WTC11 (cell line): ENCODE measurements at regions not wholly inside any gene's neighbourhood (a gene's known extent, or its start where the extent isn't known, plus 50 kb on each side); places are given as distances from the start of the nearest gene placed in this dataset.

Source experiments
- ATAC-seq: fragments of 200-7000 bp; cut with Tn5 transposase; 2 replicates; pipeline ENCODE4 v1.10.0; 2021; ENCODE audit warnings: mild to moderate bottlenecking, moderate library complexity
- CTCF ChIA-PET: fragments of 300-600 bp; sonication (Branson Sonifier 250); formaldehyde crosslinking; loops from one replicate; lab custom pipeline; 2021; ENCODE audit warnings: antibody characterized with exemption; lab: Charles Lee
- POLR2A ChIA-PET: fragments of 350-600 bp; sonication (Branson Sonifier 250); formaldehyde crosslinking; loops from one replicate; lab custom pipeline; 2021; ENCODE audit warnings: antibody characterized with exemption; lab: Charles Lee
- DNase-seq: peaks from one replicate; pipeline ENCODE4 v3.0.0; 2021; ENCODE audit warnings: low spot score
- H3K27ac Mint-ChIP-seq: 2 replicates; pipeline ENCODE4 v1.8.0; 2021; ENCODE audit warnings: mixed read lengths
- H3K27me3 Mint-ChIP-seq: 2 replicates; pipeline ENCODE4 v1.8.0; 2021; ENCODE audit warnings: low read depth, mild to moderate bottlenecking, moderate library complexity, mixed read lengths
- H3K36me3 Mint-ChIP-seq: 2 replicates; pipeline ENCODE4 v1.8.0; 2021; ENCODE audit warnings: mixed read lengths
- H3K4me1 Mint-ChIP-seq: 2 replicates; pipeline ENCODE4 v1.8.0; 2022; ENCODE audit warnings: mixed read lengths
- H3K4me3 Mint-ChIP-seq: 2 replicates; pipeline ENCODE4 v1.8.0; 2021; ENCODE audit warnings: mild to moderate bottlenecking, moderate library complexity, mixed read lengths
- H3K9me3 Mint-ChIP-seq: 2 replicates; pipeline ENCODE4 v1.8.0; 2021; ENCODE audit warnings: mixed read lengths
- AR ChIP-seq: fragments of 250-450 bp; sonication (Bioruptor Pico); IDR thresholded peaks from 2 replicates; pipeline ENCODE4 v1.9.0; 2021; ENCODE audit warnings: mild to moderate bottlenecking
- CBFB ChIP-seq: sonication (generic); formaldehyde crosslinking; IDR thresholded peaks from 2 replicates; pipeline ENCODE4 v1.8.1; 2022; ENCODE audit warnings: mild to moderate bottlenecking, low read depth, missing genetic modification reagents
- FOXP4 ChIP-seq: sonication (generic); formaldehyde crosslinking; IDR thresholded peaks from 2 replicates; pipeline ENCODE4 v1.8.0; 2022; ENCODE audit warnings: mild to moderate bottlenecking, missing genetic modification reagents
- IRF2 ChIP-seq: sonication (generic); formaldehyde crosslinking; IDR thresholded peaks from 2 replicates; pipeline ENCODE4 v1.8.0; 2022; ENCODE audit warnings: low read depth, missing genetic modification reagents, borderline replicate concordance
- JAZF1 ChIP-seq: fragments of 250-450 bp; sonication (Bioruptor Pico); IDR thresholded peaks from 2 replicates; pipeline ENCODE4 v1.9.0; 2021; ENCODE audit warnings: moderate library complexity, mild to moderate bottlenecking, inconsistent platforms
- KAT7 ChIP-seq: sonication (generic); formaldehyde crosslinking; IDR thresholded peaks from 2 replicates; pipeline ENCODE4 v1.8.1; 2023; ENCODE audit warnings: missing genetic modification reagents, mild to moderate bottlenecking, borderline replicate concordance
- NFE2L1 ChIP-seq: sonication (generic); formaldehyde crosslinking; IDR thresholded peaks from 2 replicates; pipeline ENCODE4 v1.8.1; 2023; ENCODE audit warnings: missing genetic modification reagents
- PRRX2 ChIP-seq: fragments of 250-450 bp; sonication (Bioruptor Pico); IDR thresholded peaks from 2 replicates; pipeline ENCODE4 v1.8.0; 2021; ENCODE audit warnings: mild to moderate bottlenecking
- STAT6 ChIP-seq: sonication (generic); formaldehyde crosslinking; conservative IDR thresholded peaks from 2 replicates; pipeline ENCODE4 v1.8.1; 2023; ENCODE audit warnings: mild to moderate bottlenecking, low read depth, missing genetic modification reagents, moderate library complexity
- ZBTB43 ChIP-seq: sonication (generic); formaldehyde crosslinking; IDR thresholded peaks from 2 replicates; pipeline ENCODE4 v1.8.1; 2023; ENCODE audit warnings: mild to moderate bottlenecking, missing genetic modification reagents
- TF ChIP-seq, protein P1 (sequence below): sonication (generic); formaldehyde crosslinking; IDR thresholded peaks from 2 replicates; pipeline ENCODE4 v1.8.1; 2023; ENCODE audit warnings: mild to moderate bottlenecking, missing genetic modification reagents, borderline replicate concordance
- TF ChIP-seq, protein P2 (sequence below): fragments of 250-450 bp; sonication (Bioruptor Pico); IDR thresholded peaks from 2 replicates; pipeline ENCODE4 v2.1.2; 2022; ENCODE audit warnings: mild to moderate bottlenecking, moderate library complexity
- TF ChIP-seq, protein P3 (sequence below): sonication (generic); formaldehyde crosslinking; IDR thresholded peaks from 2 replicates; pipeline ENCODE4 v1.8.1; 2023; ENCODE audit warnings: mild to moderate bottlenecking, missing genetic modification reagents, moderate library complexity

DNA sequence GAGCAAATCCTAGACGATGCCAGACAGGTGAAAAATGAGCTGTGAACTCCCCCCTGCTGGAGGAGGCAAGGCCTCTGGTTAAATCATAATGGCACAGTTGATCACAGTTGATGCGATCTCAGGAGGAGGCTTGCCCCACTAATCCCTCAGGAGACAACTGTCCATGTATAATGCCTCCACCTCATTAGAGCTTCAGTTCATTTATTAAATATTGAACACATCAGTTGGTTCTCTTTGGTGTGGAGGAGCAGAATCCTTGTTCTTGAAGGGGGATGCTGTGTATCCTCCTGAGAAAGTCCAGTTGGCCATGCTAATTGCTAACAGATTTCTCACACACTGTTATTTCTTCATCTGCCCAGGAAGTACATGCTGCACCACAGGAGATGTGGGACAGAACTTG lies 290.5 kb downstream of the IGSF11 start (continued):
- TF ChIP-seq STAT6 (no peak), FOXP4 (CRISPR knock-in tag) (no peak)
- TF ChIP-seq, protein P1, sequence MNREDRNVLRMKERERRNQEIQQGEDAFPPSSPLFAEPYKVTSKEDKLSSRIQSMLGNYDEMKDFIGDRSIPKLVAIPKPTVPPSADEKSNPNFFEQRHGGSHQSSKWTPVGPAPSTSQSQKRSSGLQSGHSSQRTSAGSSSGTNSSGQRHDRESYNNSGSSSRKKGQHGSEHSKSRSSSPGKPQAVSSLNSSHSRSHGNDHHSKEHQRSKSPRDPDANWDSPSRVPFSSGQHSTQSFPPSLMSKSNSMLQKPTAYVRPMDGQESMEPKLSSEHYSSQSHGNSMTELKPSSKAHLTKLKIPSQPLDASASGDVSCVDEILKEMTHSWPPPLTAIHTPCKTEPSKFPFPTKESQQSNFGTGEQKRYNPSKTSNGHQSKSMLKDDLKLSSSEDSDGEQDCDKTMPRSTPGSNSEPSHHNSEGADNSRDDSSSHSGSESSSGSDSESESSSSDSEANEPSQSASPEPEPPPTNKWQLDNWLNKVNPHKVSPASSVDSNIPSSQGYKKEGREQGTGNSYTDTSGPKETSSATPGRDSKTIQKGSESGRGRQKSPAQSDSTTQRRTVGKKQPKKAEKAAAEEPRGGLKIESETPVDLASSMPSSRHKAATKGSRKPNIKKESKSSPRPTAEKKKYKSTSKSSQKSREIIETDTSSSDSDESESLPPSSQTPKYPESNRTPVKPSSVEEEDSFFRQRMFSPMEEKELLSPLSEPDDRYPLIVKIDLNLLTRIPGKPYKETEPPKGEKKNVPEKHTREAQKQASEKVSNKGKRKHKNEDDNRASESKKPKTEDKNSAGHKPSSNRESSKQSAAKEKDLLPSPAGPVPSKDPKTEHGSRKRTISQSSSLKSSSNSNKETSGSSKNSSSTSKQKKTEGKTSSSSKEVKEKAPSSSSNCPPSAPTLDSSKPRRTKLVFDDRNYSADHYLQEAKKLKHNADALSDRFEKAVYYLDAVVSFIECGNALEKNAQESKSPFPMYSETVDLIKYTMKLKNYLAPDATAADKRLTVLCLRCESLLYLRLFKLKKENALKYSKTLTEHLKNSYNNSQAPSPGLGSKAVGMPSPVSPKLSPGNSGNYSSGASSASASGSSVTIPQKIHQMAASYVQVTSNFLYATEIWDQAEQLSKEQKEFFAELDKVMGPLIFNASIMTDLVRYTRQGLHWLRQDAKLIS (CRISPR knock-in tag): no peak
- TF ChIP-seq, all 79 proteins: peak for 0

- CTCF ChIA-PET: no interaction called here
- H3K27me3 Mint-ChIP-seq: no peaks in the 10 kb centered on the region
- no peaks in the 10 kb centered on the region for H3K9me3 Mint-ChIP-seq
- no peak for TF ChIP-seq PRRX2 (CRISPR knock-in tag)
- TF ChIP-seq JAZF1 (CRISPR knock-in tag): no peak
- no peak for TF ChIP-seq ZBTB43 (CRISPR knock-in tag)
- TF ChIP-seq, protein P2, sequence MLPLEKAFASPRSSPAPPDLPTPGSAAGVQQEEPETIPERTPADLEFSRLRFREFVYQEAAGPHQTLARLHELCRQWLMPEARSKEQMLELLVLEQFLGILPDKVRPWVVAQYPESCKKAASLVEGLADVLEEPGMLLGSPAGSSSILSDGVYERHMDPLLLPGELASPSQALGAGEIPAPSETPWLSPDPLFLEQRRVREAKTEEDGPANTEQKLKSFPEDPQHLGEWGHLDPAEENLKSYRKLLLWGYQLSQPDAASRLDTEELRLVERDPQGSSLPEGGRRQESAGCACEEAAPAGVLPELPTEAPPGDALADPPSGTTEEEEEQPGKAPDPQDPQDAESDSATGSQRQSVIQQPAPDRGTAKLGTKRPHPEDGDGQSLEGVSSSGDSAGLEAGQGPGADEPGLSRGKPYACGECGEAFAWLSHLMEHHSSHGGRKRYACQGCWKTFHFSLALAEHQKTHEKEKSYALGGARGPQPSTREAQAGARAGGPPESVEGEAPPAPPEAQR: no peak
- no peak for TF ChIP-seq CBFB (CRISPR knock-in tag)
- TF ChIP-seq KAT7 (CRISPR knock-in tag): no peak
- TF ChIP-seq NFE2L1 (CRISPR knock-in tag): no peak
- TF ChIP-seq IRF2: no peak
- TF ChIP-seq AR (CRISPR knock-in tag): no peak
- TF ChIP-seq, protein P3, sequence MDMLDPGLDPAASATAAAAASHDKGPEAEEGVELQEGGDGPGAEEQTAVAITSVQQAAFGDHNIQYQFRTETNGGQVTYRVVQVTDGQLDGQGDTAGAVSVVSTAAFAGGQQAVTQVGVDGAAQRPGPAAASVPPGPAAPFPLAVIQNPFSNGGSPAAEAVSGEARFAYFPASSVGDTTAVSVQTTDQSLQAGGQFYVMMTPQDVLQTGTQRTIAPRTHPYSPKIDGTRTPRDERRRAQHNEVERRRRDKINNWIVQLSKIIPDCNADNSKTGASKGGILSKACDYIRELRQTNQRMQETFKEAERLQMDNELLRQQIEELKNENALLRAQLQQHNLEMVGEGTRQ (CRISPR knock-in tag): no peak
- POLR2A ChIA-PET: no interaction called here
- no peak overlapping the region for H3K27ac Mint-ChIP-seq
- DNase-seq (no peak), ATAC-seq (no peak; the same call in 1 of the 2 replicates)
- H3K36me3 Mint-ChIP-seq: no peaks in the 10 kb centered on the region
- H3K4me3 Mint-ChIP-seq: no peak overlapping the region
- no peaks in the 10 kb centered on the region; the same call in 1 of the 2 replicates for H3K4me1 Mint-ChIP-seq
Observed at GRCh38 chr3:118754406-118755252, 280.0 kb downstream of the IGSF11 start.
